ENCODE measurements at regions not wholly inside any gene's neighbourhood (a gene's known extent, or its start where the extent isn't known, plus 50 kb on each side); places are given as distances from the start of the nearest gene placed in this dataset.

DNA sequence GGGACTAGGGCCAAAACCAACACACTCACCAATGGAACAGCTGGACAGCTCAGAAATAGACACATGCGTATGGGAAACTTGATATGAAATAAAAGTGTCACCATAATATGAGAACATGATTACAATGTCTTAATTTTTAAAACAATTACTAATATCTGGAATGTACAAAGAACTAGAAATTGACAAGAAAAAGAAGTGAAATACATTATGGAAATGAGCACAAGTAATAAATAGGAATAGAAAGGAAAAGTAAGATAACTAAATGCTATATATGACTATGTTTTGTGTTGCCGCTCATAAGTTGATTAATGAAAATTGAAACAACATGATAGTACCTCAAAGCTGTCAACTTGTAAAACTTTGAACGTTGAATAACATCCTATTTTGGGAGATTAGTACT, 801.1 kb downstream of the SLITRK5 start:
- TF ChIP-seq GATA2 (IDR thresholded peaks at IDR 0.05; ENCODE audit: low read depth, low read length) (no peak), GATA3 (IDR thresholded peaks at IDR 0.05; ENCODE audit: low read depth, low read length) (no peak)

Data from SH-SY5Y (cell line).